ENCODE measurements at regions not wholly inside any gene's neighbourhood (a gene's known extent, or its start where the extent isn't known, plus 50 kb on each side); places are given as distances from the start of the nearest gene placed in this dataset.
"Not testable (repeated sequence)": the region's sequence is repeated elsewhere in the genome, so short reads cannot be mapped to it uniquely, and the experiment has no call there.

GRCh38 chr13:69050696-69051095 lies 1056.9 kb upstream of the ATXN8OS start:
- DNase-seq: no peak

DNA sequence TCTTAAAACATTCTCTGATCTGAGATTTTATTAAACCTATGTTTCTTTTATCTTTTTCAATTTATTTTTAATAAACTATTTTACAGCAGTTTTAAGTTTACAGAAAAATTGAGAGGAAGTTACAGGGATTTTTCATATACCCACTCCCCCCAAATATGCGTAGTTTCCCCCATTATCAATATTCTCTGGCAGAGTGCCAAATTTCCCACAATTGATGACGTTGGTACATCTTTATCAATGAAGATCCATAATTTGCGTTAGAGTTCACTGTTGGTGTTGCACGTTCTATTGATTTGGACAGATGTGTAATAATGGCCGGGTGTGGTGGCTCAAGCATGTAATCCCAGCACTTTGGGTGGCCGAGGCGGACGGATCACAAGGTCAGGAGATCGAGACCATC lies 1063.0 kb upstream of the ATXN8OS start:
- DNase-seq: no peak

DNA sequence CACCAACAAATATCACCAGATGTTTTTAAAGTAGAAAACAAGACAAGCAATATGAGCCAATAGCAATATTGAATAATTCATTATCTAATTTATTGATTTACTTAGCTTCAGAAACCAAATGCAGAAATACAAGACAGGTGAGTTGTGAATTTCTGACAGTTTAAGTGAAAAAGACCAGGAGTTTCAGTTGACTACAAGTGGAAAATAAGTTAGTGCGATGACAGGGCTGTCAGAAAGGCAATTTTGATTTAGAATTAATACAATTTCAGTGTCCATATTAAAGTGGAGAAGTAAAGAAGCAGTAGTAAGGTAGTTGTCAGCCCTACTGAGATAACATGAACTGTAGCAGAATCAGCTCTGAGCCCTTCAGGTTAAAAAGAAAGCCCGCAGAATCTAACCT lies 1066.7 kb upstream of the ATXN8OS start:
- DNase-seq: no peak

DNA sequence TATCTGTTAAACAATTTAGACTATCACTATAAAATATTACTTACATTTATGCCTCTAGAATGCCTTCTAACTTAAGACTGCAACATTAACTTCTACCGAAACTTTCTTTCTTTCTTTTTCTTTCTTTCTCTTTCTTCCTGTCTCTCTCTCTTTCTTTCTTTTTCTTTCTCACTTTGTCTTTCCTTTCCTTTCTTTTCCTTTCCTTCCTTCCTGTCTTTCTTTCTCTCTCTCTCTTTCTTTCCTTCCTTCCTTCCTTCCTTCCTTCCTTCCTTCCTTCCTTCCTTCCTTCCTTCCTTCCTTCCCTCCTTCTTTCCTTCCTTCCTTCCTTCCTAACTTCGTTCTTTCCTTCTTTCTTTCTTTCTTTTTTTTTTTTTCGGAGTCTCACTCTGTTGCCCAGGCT lies 1071.9 kb upstream of the ATXN8OS start:
- DNase-seq: no peak

- DNase-seq: no peak
Measured at GRCh38 chr13:69028936-69029335, 1078.7 kb upstream of the ATXN8OS start.

DNA sequence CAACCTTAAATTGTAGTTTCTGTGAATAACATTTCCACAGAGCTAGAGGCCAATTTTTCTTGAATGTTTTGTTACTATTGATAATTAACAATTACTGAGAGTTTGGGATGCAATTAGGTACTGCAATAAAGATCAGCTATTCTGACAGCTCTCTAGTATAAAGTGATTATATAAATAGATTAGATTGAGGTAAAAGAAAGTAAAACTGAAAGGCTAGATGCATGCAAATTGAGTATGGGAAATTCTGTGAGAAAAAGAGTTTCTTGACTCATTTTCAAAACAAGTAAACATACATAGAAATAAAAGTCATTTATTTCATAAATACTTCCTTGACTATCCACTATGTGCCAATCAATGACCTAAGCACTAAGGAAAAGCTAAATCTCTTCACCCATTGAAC lies 1087.5 kb upstream of the ATXN8OS start:
- DNase-seq: no peak

DNA sequence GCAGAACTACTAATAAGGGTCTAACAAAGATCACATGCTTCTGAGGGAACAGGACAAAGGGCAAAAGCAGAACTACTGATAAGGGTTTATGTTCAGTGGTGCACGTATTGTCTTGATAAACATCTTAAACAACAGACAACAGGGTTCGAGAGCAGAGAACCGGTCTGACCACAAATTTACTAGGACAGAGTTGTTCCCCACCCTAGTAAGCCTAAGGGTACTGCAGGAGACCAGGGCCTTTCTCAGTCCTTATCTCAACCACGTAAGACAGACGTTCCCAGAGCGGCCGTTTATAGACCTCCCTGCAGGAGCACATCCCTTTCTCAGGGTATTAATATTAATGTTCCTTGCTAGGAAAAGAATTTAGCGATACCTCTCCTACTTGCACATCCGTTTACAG lies 1089.5 kb upstream of the ATXN8OS start:
- not testable (repeated sequence) for DNase-seq

- DNase-seq: no peak
Measured at GRCh38 chr13:69010789-69011188, 1096.8 kb upstream of the ATXN8OS start.

DNA sequence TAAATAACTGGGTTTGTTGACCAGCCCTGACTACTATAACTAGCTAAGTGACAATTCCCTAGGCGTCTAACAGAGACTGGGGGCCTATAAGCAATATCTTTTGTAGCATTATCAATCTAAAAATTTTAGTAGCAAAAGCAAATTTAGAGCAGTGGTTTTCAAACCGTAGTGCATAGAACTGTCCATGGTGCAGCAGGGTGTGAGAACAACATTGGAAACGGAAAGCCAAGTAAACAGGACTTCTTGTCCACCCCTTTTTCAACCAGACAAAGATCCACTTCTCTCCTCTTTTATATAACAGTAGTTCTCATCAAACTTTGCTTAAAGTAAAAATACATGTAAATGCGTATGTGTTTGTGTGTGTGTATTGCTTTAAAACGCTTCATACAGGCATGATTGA lies 1099.1 kb upstream of the ATXN8OS start:
- no peak for DNase-seq

- DNase-seq: no peak
Measured at GRCh38 chr13:68998056-68998455, 1109.6 kb upstream of the ATXN8OS start.

GRCh38 chr13:68996668-68997025 lies 1111.0 kb upstream of the ATXN8OS start:
- no peak for DNase-seq

- DNase-seq: no peak
Measured at GRCh38 chr13:68995972-68996667, 1111.5 kb upstream of the ATXN8OS start.

GRCh38 chr13:68993154-68993553 lies 1114.5 kb upstream of the ATXN8OS start:
- DNase-seq: no peak

- no peak for DNase-seq
Measured at GRCh38 chr13:68988176-68988575, 1119.5 kb upstream of the ATXN8OS start.

GRCh38 chr13:68987585-68987984 lies 1120.0 kb upstream of the ATXN8OS start:
- DNase-seq: no peak

- no peak for DNase-seq
Measured at GRCh38 chr13:68984688-68985319, 1122.8 kb upstream of the ATXN8OS start.

DNA sequence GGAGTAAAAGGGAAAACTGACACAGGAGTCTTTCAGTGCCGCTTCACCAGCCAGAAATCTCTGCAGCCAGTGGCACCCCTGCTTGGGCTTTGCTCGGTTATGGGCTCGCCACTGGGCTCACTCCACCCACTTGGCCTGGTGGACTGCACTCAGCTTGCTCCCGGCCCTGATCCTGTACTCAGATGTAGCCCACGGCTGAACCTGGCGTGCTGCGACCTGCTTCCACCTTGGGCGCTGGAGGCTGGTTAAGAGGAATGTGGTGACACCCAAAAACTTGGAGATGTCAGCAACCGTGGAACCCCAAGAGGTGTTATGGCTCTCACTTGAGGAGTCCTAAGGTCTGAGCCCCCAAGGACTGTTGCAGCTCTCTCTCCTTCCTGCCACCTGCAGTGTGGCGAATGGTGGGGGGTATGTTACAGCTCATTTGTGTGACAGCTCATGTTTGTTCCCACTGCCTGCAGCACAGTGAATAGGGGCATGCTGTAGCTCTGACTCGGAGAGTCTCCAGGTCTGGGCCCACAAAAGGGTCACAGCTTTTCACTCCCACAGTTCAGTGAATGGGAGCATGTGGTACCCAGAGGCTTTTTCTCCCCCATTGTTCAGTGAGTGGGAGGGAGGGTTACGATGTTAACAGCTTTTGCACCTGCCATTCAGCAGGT lies 1124.5 kb upstream of the ATXN8OS start:
- DNase-seq: no peak

GRCh38 chr13:68976287-68976686 lies 1131.3 kb upstream of the ATXN8OS start:
- DNase-seq: no peak

DNA sequence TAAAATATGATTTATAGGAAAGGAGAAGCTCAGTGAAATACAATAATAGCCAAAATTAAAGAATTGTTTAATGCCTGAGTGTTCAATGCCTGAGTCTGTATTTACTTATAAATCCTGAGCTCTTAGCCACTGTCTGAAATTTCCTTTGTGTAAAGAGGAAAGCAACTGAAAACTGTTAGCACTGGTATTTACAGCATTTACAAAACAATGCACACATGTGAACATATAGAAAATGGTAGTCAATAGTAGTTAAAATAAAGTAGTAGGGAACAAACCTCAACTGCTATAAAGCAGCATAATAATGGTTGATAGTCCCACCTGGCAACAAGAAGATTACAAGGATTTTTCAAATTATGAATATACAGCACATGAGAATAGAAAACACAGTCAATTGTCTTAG lies 1137.1 kb upstream of the ATXN8OS start:
- no peak for DNase-seq

GRCh38 chr13:68948586-68948985 lies 1159.0 kb upstream of the ATXN8OS start:
- no peak for DNase-seq

DNA sequence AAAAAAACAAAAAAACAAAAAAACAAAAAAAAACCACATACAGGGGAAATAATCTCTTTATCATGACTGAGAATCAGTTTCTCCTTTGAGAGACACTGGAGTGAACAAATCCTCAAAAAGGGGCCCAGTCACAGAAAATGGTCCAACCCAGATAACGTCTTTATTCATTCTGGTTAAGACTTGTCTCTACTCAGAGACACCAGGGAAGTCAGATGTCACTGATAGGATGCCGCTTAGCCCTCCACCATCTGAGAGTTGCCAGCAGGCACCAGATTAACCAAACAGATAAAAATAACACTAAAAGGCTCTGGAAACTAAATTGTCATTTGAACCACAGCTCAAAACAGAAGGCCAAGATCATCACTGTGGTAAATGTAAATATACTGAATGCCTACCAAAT lies 1163.4 kb upstream of the ATXN8OS start:
- no peak for DNase-seq

- no peak for DNase-seq
Measured at GRCh38 chr13:68940049-68940448, 1167.6 kb upstream of the ATXN8OS start.

DNA sequence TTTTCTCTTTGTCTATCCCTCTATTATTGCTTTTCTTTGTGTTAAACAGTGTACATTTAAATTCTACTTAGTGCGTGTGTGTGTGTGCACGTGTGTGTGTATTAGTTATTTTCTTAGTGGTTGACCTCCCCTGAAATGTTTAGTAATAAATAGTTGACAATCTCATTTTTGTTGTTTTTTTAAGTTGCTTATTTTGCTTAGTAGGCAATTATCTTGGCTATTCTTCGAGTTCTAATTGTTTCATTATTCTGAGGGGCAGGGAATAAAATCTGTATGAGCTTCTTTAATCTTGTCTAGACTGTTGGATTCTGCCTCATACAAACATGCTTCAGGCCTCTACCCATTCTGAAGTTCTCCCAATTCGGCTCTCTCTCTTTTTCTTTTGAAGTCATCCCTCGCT lies 1169.0 kb upstream of the ATXN8OS start:
- no peak for DNase-seq

GRCh38 chr13:68929075-68929745 lies 1178.4 kb upstream of the ATXN8OS start:
- DNase-seq: no peak
